Effector memory CD4-positive, alpha-beta T cell (primary cell): ENCODE measurements at regions not wholly inside any gene's neighbourhood (a gene's known extent, or its start where the extent isn't known, plus 50 kb on each side); places are given as distances from the start of the nearest gene placed in this dataset.

Experiments
- DNase-seq, 3 donors: peaks; one replicate each; pipeline ENCODE4 v3.0.0-alpha.2; 2020
- H3K27ac ChIP-seq: 2 replicates; pipeline ENCODE4 v1.7.0; 2013; ENCODE audit warnings: mild to moderate bottlenecking, low read length, moderate library complexity; ENCODE audit not compliant: insufficient read depth, poor library complexity, severe bottlenecking
- H3K27me3 ChIP-seq: replicated peaks from 2 replicates; pipeline ENCODE4 v1.7.0; 2013; ENCODE audit warnings: mild to moderate bottlenecking, low read length; ENCODE audit not compliant: insufficient read depth, control insufficient read depth, poor library complexity, severe bottlenecking
- H3K36me3 ChIP-seq: 2 replicates; pipeline ENCODE4 v1.7.0; 2013; ENCODE audit warnings: mild to moderate bottlenecking, low read length, moderate library complexity; ENCODE audit not compliant: control insufficient read depth, insufficient read depth
- H3K4me1 ChIP-seq: 2 replicates; pipeline ENCODE4 v1.7.0; 2013; ENCODE audit warnings: low read length, mild to moderate bottlenecking; ENCODE audit not compliant: control insufficient read depth, insufficient read depth, poor library complexity, severe bottlenecking
- H3K4me3 ChIP-seq: 2 replicates; pipeline ENCODE4 v1.7.0; 2013; ENCODE audit warnings: low read length, low read depth, mild to moderate bottlenecking; ENCODE audit not compliant: insufficient read depth, poor library complexity, severe bottlenecking
- H3K9me3 ChIP-seq: 2 replicates; pipeline ENCODE4 v1.7.0; 2013; ENCODE audit warnings: mild to moderate bottlenecking, low read length, moderate library complexity; ENCODE audit not compliant: control insufficient read depth

- Histone ChIP-seq H3K4me1 (no peaks in the 10 kb centered on the region), H3K27ac (no peak overlapping the region), H3K27me3 (no peaks in the 10 kb centered on the region), H3K4me3 (no peak overlapping the region), H3K9me3 (no peaks in the 10 kb centered on the region), H3K36me3 (no peaks in the 10 kb centered on the region)
- no peak for DNase-seq
Measured at GRCh38 chr15:25985165-25985564, 122.0 kb upstream of the ATP10A start.

GRCh38 chr15:25982736-25983135 lies 119.6 kb upstream of the ATP10A start:
- no peak for DNase-seq
- H3K36me3 ChIP-seq = no peaks in the 10 kb centered on the region
- no peak overlapping the region for H3K4me3 ChIP-seq
- H3K4me1 ChIP-seq = no peaks in the 10 kb centered on the region
- no peak overlapping the region for H3K27ac ChIP-seq
- H3K9me3 ChIP-seq = no peaks in the 10 kb centered on the region
- no peaks in the 10 kb centered on the region for H3K27me3 ChIP-seq

- Histone ChIP-seq H3K36me3 (no peaks in the 10 kb centered on the region), H3K4me1 (no peaks in the 10 kb centered on the region), H3K4me3 (no peak overlapping the region), H3K9me3 (no peaks in the 10 kb centered on the region), H3K27me3 (no peaks in the 10 kb centered on the region), H3K27ac (no peak overlapping the region)
- no peak for DNase-seq
Measured at GRCh38 chr15:25981114-25981513, 118.0 kb upstream of the ATP10A start.

- no peaks in the 10 kb centered on the region for H3K4me1 ChIP-seq
- H3K36me3 ChIP-seq = no peaks in the 10 kb centered on the region
- DNase-seq = no peak
- no peaks in the 10 kb centered on the region for H3K9me3 ChIP-seq
- no peaks in the 10 kb centered on the region for H3K27me3 ChIP-seq
- H3K27ac ChIP-seq = no peak overlapping the region
- no peak overlapping the region for H3K4me3 ChIP-seq
Measured at GRCh38 chr15:25972141-25972675, 109.1 kb upstream of the ATP10A start.

- Histone ChIP-seq H3K36me3 (no peaks in the 10 kb centered on the region), H3K4me1 (no peaks in the 10 kb centered on the region), H3K9me3 (no peaks in the 10 kb centered on the region), H3K4me3 (no peak overlapping the region), H3K27me3 (no peaks in the 10 kb centered on the region), H3K27ac (no peak overlapping the region)
- DNase-seq = no peak
Measured at GRCh38 chr15:25971053-25971452, 107.9 kb upstream of the ATP10A start.

- H3K36me3 ChIP-seq = no peaks in the 10 kb centered on the region
- DNase-seq = no peak
- H3K27me3 ChIP-seq = no peaks in the 10 kb centered on the region
- H3K27ac ChIP-seq = no peak overlapping the region
- H3K4me1 ChIP-seq = no peaks in the 10 kb centered on the region
- no peaks in the 10 kb centered on the region for H3K9me3 ChIP-seq
- H3K4me3 ChIP-seq = no peak overlapping the region
Measured at GRCh38 chr15:25969886-25970285, 106.8 kb upstream of the ATP10A start.

GRCh38 chr15:25967116-25967515 lies 104.0 kb upstream of the ATP10A start:
- Histone ChIP-seq H3K9me3 (no peaks in the 10 kb centered on the region), H3K27ac (no peak overlapping the region), H3K4me3 (no peak overlapping the region), H3K27me3 (no peaks in the 10 kb centered on the region), H3K36me3 (no peaks in the 10 kb centered on the region), H3K4me1 (no peaks in the 10 kb centered on the region)
- DNase-seq = no peak

GRCh38 chr15:25965326-25965725 lies 102.2 kb upstream of the ATP10A start:
- Histone ChIP-seq H3K36me3 (no peaks in the 10 kb centered on the region), H3K4me3 (no peak overlapping the region), H3K9me3 (no peaks in the 10 kb centered on the region), H3K27ac (no peak overlapping the region), H3K27me3 (no peaks in the 10 kb centered on the region), H3K4me1 (no peaks in the 10 kb centered on the region)
- no peak for DNase-seq

- Histone ChIP-seq H3K4me1 (no peaks in the 10 kb centered on the region), H3K36me3 (no peaks in the 10 kb centered on the region), H3K4me3 (no peak overlapping the region), H3K27ac (no peak overlapping the region), H3K27me3 (no peaks in the 10 kb centered on the region), H3K9me3 (no peaks in the 10 kb centered on the region)
- no peak for DNase-seq
Measured at GRCh38 chr15:25960273-25960672, 97.1 kb upstream of the ATP10A start.

- Histone ChIP-seq H3K27me3 (no peaks in the 10 kb centered on the region), H3K9me3 (no peaks in the 10 kb centered on the region), H3K36me3 (no peaks in the 10 kb centered on the region), H3K27ac (no peak overlapping the region), H3K4me3 (no peak overlapping the region), H3K4me1 (no peaks in the 10 kb centered on the region)
- DNase-seq = no peak
Measured at GRCh38 chr15:25959100-25959499, 96.0 kb upstream of the ATP10A start.

GRCh38 chr15:25955628-25956027 lies 92.5 kb upstream of the ATP10A start:
- no peak overlapping the region for H3K4me3 ChIP-seq
- no peak overlapping the region for H3K27ac ChIP-seq
- H3K27me3 ChIP-seq = no peaks in the 10 kb centered on the region
- no peaks in the 10 kb centered on the region for H3K9me3 ChIP-seq
- no peaks in the 10 kb centered on the region for H3K4me1 ChIP-seq
- no peaks in the 10 kb centered on the region for H3K36me3 ChIP-seq
- DNase-seq = no peak
